B cell (primary cell): ENCODE measurements at regions not wholly inside any gene's neighbourhood (a gene's known extent, or its start where the extent isn't known, plus 50 kb on each side); places are given as distances from the start of the nearest gene placed in this dataset.

Experiments
- ATAC-seq: fragments of 200-7000 bp; cut with Tn5 transposase; one replicate; pipeline ENCODE4 v1.10.0; 2021; ENCODE audit warnings: low read depth, mild to moderate bottlenecking, moderate number of reproducible peaks, moderate library complexity
- CTCF ChIA-PET: fragments of 350-600 bp; sonication (Branson Sonifier 250); formaldehyde crosslinking; loops from one replicate; lab custom pipeline; 2021; ENCODE audit warnings: antibody characterized with exemption, inconsistent platforms; lab: Charles Lee
- POLR2A ChIA-PET: fragments of 350-600 bp; sonication (Branson Sonifier 250); formaldehyde crosslinking; loops from one replicate; lab custom pipeline; 2021; ENCODE audit warnings: antibody characterized with exemption; lab: Charles Lee
- DNase-seq: peaks from one replicate; pipeline ENCODE4 v3.0.0; 2013
- H2AFZ ChIP-seq: 2 replicates; pipeline ENCODE4 v1.6.1; 2012; ENCODE audit warnings: mild to moderate bottlenecking, low read depth, low read length; ENCODE audit not compliant: insufficient read depth, poor library complexity, severe bottlenecking
- H3K27ac ChIP-seq, 2 donors: 1 replicate in 1 of 2; 2 replicates in 1 of 2; pipeline ENCODE4 v1.5.1; 2012 to 2013; ENCODE audit warnings: low read length in 2 of 2, mild to moderate bottlenecking in 2 of 2, moderate library complexity in 1 of 2
- H3K27me3 ChIP-seq, 4 experiments: fragments of 200-600 bp in 1 of 4; sonication (generic) in 1 of 4; replicated peaks in 1 of 4; 1 replicate in 2 of 4; 2 replicates in 2 of 4; pipeline versions ENCODE4 v1.6.1 to v1.7.0; 2013 to 2016; ENCODE audit warnings: low read length in 3 of 4, mild to moderate bottlenecking in 2 of 4, mixed read lengths in 1 of 4, moderate library complexity in 1 of 4; ENCODE audit not compliant: insufficient read depth in 4 of 4, control insufficient read depth in 3 of 4; ENCODE audit errors: control extremely low read depth in 1 of 4
- H3K36me3 ChIP-seq, 2 experiments: replicated peaks in 1 of 2; 1 replicate in 1 of 2; 2 replicates in 1 of 2; pipeline versions ENCODE4 v1.6.1 to v1.7.1; 2013; ENCODE audit warnings: low read length in 1 of 2; ENCODE audit not compliant: insufficient read depth in 2 of 2, control insufficient read depth in 1 of 2; ENCODE audit errors: control extremely low read depth in 1 of 2, extremely low read depth in 1 of 2
- H3K4me1 ChIP-seq, 2 donors: fragments of 200-600 bp in 1 of 2; sonication (generic) in 1 of 2; 1 replicate in 1 of 2; 2 replicates in 1 of 2; pipeline versions ENCODE4 v1.5.1 to v1.6.1; 2013 to 2017; ENCODE audit warnings: low read length in 2 of 2; ENCODE audit not compliant: control insufficient read depth in 2 of 2, insufficient read depth in 2 of 2
- H3K4me2 ChIP-seq: replicated peaks from 2 replicates; pipeline ENCODE3; 2012; ENCODE audit warnings: mild to moderate bottlenecking, low read depth, low read length; ENCODE audit not compliant: poor library complexity, severe bottlenecking
- H3K4me3 ChIP-seq, 5 experiments: fragments of 200-600 bp in 1 of 5; sonication (generic) in 1 of 5; 1 replicate in 3 of 5; 2 replicates in 2 of 5; pipeline versions ENCODE4 v1.5.1 to v1.7.0; 2011 to 2016; ENCODE audit warnings: low read length in 4 of 5, mild to moderate bottlenecking in 4 of 5, low read depth in 2 of 5, control low read depth in 1 of 5, moderate library complexity in 1 of 5; ENCODE audit not compliant: insufficient read depth in 1 of 5; ENCODE audit errors: control extremely low read depth in 1 of 5, extremely low read depth in 1 of 5
- H3K79me2 ChIP-seq: fragments of 200-600 bp; sonication (generic); one replicate; pipeline ENCODE4 v1.6.0; 2016; ENCODE audit warnings: low read length; ENCODE audit not compliant: control insufficient read depth, insufficient read depth
- H3K9ac ChIP-seq: fragments of 200-600 bp; sonication (generic); 2 replicates; pipeline ENCODE4 v1.6.1; 2017; ENCODE audit warnings: mild to moderate bottlenecking, low read length, moderate library complexity
- H3K9me3 ChIP-seq, 3 donors: one replicate each; pipeline versions ENCODE4 v1.6.1 to v1.7.1; 2013; ENCODE audit warnings: low read length in 2 of 3; ENCODE audit not compliant: control insufficient read depth in 2 of 3, insufficient read depth in 1 of 3; ENCODE audit errors: control extremely low read depth in 1 of 3
- H4K20me1 ChIP-seq: 2 replicates; pipeline ENCODE4 v1.6.0; 2012; ENCODE audit warnings: mild to moderate bottlenecking, low read length; ENCODE audit not compliant: insufficient read depth, control insufficient read depth, poor library complexity, severe bottlenecking
- H3K27ac Mint-ChIP-seq: one replicate; pipeline ENCODE4 v1.8.0; 2021; ENCODE audit warnings: mixed read lengths
- H3K27me3 Mint-ChIP-seq: one replicate; pipeline ENCODE4 v1.8.0; 2021; ENCODE audit warnings: mixed read lengths
- H3K4me1 Mint-ChIP-seq: one replicate; pipeline ENCODE4 v1.8.0; 2021; ENCODE audit warnings: mixed read lengths
- H3K4me3 Mint-ChIP-seq: one replicate; pipeline ENCODE4 v1.8.0; 2021; ENCODE audit warnings: mixed read lengths
- H3K9me3 Mint-ChIP-seq: one replicate; pipeline ENCODE4 v1.8.0; 2022; ENCODE audit warnings: mixed read lengths; ENCODE audit not compliant: insufficient read depth
- EZH2 ChIP-seq: IDR thresholded peaks from 2 replicates; pipeline ENCODE4 v1.6.1; 2012; ENCODE audit warnings: borderline replicate concordance, low read depth, mild to moderate bottlenecking, moderate library complexity, low read length; ENCODE audit not compliant: insufficient read depth, poor library complexity, severe bottlenecking
- WGBS: methylation state at CpG from one replicate; pipeline ENCODE4 v1.1.5; 2013; ENCODE audit warnings: missing lambda C conversion rate; ENCODE audit not compliant: insufficient coverage; 5-methylcytosine and 5-hydroxymethylcytosine counted together
- intact Hi-C: fragments of 100-400 bp; cut with micrococcal nuclease; formaldehyde crosslinking; loops from one replicate; pipeline ENCODE4 v1.10.0; 2022
- TF ChIP-seq, protein P1 (sequence below): fragments of 200-600 bp; IDR thresholded peaks from one replicate; pipeline ENCODE4 v1.8.0; 2022; ENCODE audit warnings: antibody characterized with exemption, mild to moderate bottlenecking

DNA sequence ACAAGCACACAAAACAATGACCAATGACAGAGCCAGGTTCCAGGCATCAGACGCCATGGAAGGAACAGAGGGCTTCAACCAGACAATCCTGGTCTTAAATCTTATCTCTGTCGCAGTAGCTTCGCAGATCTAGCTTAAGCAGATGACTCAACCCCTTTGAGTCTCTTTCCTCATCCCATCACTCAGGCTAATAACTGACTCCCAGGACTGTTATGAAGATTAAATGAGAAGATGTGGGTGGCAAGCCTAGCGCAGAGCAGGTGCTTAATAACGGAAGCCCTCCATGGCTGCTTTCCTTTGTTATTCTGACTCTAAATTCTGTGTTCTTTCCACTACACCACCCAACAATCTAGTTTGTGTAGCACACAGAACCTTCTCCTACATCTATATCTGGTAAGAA lies 110.9 kb downstream of the SLC24A2 start:
- Histone ChIP-seq H3K4me3 (no peak overlapping the region), H3K9me3 (peaks cover 0 to 6% (median 0%) of the 10 kb centered on the region in 3 donors), H4K20me1 (no peaks in the 10 kb centered on the region), H3K79me2 (no peaks in the 10 kb centered on the region), H3K27ac (no peak overlapping the region), H2AFZ (no peak overlapping the region), H3K9ac (no peak overlapping the region), H3K4me2 (no peak overlapping the region), H3K27me3 (no peaks in the 10 kb centered on the region), H3K4me1 (no peaks in the 10 kb centered on the region), H3K36me3 (no peaks in the 10 kb centered on the region)
- Mint-ChIP-seq H3K27ac (no peak overlapping the region), H3K27me3 (no peaks in the 10 kb centered on the region), H3K9me3 (peaks cover 3% of the 10 kb centered on the region), H3K4me3 (no peak overlapping the region), H3K4me1 (no peaks in the 10 kb centered on the region)
- intact Hi-C loops = no loop called here
- WGBS = 100% methylated on average over 1 of the region's 5 CpGs
- DNase-seq (no peak), ATAC-seq (no peak)
- ChIA-PET CTCF (no interaction called here), POLR2A (no interaction called here)
- no peak for TF ChIP-seq EZH2
- TF ChIP-seq, protein P1, sequence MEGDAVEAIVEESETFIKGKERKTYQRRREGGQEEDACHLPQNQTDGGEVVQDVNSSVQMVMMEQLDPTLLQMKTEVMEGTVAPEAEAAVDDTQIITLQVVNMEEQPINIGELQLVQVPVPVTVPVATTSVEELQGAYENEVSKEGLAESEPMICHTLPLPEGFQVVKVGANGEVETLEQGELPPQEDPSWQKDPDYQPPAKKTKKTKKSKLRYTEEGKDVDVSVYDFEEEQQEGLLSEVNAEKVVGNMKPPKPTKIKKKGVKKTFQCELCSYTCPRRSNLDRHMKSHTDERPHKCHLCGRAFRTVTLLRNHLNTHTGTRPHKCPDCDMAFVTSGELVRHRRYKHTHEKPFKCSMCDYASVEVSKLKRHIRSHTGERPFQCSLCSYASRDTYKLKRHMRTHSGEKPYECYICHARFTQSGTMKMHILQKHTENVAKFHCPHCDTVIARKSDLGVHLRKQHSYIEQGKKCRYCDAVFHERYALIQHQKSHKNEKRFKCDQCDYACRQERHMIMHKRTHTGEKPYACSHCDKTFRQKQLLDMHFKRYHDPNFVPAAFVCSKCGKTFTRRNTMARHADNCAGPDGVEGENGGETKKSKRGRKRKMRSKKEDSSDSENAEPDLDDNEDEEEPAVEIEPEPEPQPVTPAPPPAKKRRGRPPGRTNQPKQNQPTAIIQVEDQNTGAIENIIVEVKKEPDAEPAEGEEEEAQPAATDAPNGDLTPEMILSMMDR = no peak

DNA sequence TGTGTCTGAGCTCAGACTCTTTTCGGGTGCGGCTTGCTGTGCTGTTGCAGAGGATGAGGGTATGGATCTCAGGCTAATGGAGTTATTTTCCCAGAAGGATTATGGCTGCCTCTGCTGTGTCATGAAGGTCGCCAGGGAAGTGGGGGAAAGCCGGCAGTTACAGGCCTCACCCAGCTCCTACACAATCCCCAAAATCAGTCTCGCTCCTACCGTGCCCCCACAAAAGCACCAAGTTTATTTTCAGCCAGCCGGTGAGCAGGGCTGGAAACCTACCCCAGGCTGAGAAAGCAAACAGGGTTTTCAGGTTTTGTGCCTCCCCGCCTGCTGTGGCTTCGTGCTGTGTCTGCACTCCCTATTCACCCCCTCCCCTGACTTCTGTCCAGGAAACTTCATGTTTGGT lies 113.3 kb downstream of the SLC24A2 start:
- CTCF ChIA-PET = no interaction called here
- no peak for TF ChIP-seq EZH2
- TF ChIP-seq, protein P1 = no peak
- H3K4me3 Mint-ChIP-seq = no peak overlapping the region
- ATAC-seq (no peak), DNase-seq (no peak)
- Histone ChIP-seq H2AFZ (no peak overlapping the region), H3K4me1 (no peaks in the 10 kb centered on the region), H3K27ac (no peak overlapping the region), H3K4me2 (no peak overlapping the region), H3K36me3 (no peaks in the 10 kb centered on the region), H3K79me2 (no peaks in the 10 kb centered on the region), H3K4me3 (no peak overlapping the region), H3K27me3 (no peaks in the 10 kb centered on the region), H3K9ac (no peak overlapping the region), H3K9me3 (peaks cover 0 to 6% (median 0%) of the 10 kb centered on the region in 3 donors), H4K20me1 (no peaks in the 10 kb centered on the region)
- no peaks in the 10 kb centered on the region for H3K27me3 Mint-ChIP-seq
- H3K27ac Mint-ChIP-seq = no peak overlapping the region
- intact Hi-C loops = no loop called here
- peaks cover 3% of the 10 kb centered on the region for H3K9me3 Mint-ChIP-seq
- H3K4me1 Mint-ChIP-seq = no peaks in the 10 kb centered on the region
- 87% methylated on average over 7 of the region's 9 CpGs for WGBS
- POLR2A ChIA-PET = no interaction called here
